GM12892 (cell line): ENCODE measurements at regions not wholly inside any gene's neighbourhood (a gene's known extent, or its start where the extent isn't known, plus 50 kb on each side); places are given as distances from the start of the nearest gene placed in this dataset.

Experiments used
- POLR2A ChIP-seq: IDR thresholded peaks from 2 replicates; pipeline ENCODE4 v1.6.1; 2011; ENCODE audit warnings: low read depth, low read length, control low read depth
- POLR2AphosphoS5 ChIP-seq: IDR thresholded peaks from 2 replicates; pipeline ENCODE4 v1.6.1; 2011; ENCODE audit warnings: low read depth, low read length, control low read depth

DNA sequence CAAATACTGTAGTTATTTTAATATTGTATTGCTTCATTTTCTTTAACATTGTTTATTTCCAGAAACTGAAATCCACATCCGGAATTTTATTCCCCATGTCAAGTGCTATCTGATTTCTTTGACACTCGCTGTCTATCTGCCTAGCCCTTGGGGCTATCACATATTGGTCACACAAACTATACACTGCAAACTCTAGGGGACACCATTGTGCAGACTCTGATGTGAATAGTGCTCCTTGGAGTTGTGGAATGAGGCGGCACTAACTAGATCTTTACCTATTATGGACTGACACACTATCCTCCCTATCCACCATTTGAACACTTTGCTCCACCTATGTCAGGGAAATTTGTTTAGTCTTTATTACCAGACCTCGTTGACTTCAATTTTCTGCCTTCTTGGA lies 534.5 kb downstream of the GLUD2 start:
- TF ChIP-seq POLR2AphosphoS5: no peak
- no peak for TF ChIP-seq POLR2A
